Activated CD8-positive, alpha-beta T cell treated with anti-CD3 and anti-CD28 coated beads for 36 hours (primary cell): ENCODE measurements at regions not wholly inside any gene's neighbourhood (a gene's known extent, or its start where the extent isn't known, plus 50 kb on each side); places are given as distances from the start of the nearest gene placed in this dataset.
"Not testable (repeated sequence)": the region's sequence is repeated elsewhere in the genome, so short reads cannot be mapped to it uniquely, and the experiment has no call there.

Experiments used
- ATAC-seq: fragments of 200-7000 bp; cut with Tn5 transposase; one replicate; pipeline ENCODE4 v1.10.0; 2021; ENCODE audit warnings: mild to moderate bottlenecking, moderate library complexity
- CTCF ChIA-PET: fragments of 350-600 bp; sonication (Branson Sonifier 250); formaldehyde crosslinking; loops from one replicate; lab custom pipeline; 2021; ENCODE audit warnings: antibody characterized with exemption; lab: Charles Lee
- POLR2A ChIA-PET: fragments of 350-600 bp; sonication (Branson Sonifier 250); formaldehyde crosslinking; loops from one replicate; lab custom pipeline; 2021; ENCODE audit warnings: antibody characterized with exemption; lab: Charles Lee
- DNase-seq: peaks from one replicate; pipeline ENCODE4 v3.0.0-alpha.2; 2020
- H3K27ac Mint-ChIP-seq: one replicate; pipeline ENCODE4 v1.8.0; 2021; ENCODE audit warnings: mild to moderate bottlenecking, mixed read lengths
- H3K27me3 Mint-ChIP-seq: one replicate; pipeline ENCODE4 v1.8.0; 2021; ENCODE audit warnings: mixed read lengths
- H3K36me3 Mint-ChIP-seq: one replicate; pipeline ENCODE4 v1.8.0; 2021; ENCODE audit warnings: low read depth, mixed read lengths
- H3K4me1 Mint-ChIP-seq: one replicate; pipeline ENCODE4 v1.8.0; 2021; ENCODE audit warnings: low read depth, mixed read lengths
- H3K4me3 Mint-ChIP-seq: one replicate; pipeline ENCODE4 v1.8.0; 2021; ENCODE audit warnings: mild to moderate bottlenecking, moderate library complexity, mixed read lengths
- H3K9me3 Mint-ChIP-seq: one replicate; pipeline ENCODE4 v1.8.0; 2021; ENCODE audit warnings: mixed read lengths
- intact Hi-C: fragments of 100-400 bp; cut with micrococcal nuclease; formaldehyde crosslinking; loops from one replicate; pipeline ENCODE4 v1.10.0; 2022
- TF ChIP-seq, protein P1 (sequence below): fragments of 200-600 bp; IDR thresholded peaks from one replicate; pipeline ENCODE4 v1.8.0; 2022; ENCODE audit warnings: antibody characterized with exemption, mild to moderate bottlenecking

DNA sequence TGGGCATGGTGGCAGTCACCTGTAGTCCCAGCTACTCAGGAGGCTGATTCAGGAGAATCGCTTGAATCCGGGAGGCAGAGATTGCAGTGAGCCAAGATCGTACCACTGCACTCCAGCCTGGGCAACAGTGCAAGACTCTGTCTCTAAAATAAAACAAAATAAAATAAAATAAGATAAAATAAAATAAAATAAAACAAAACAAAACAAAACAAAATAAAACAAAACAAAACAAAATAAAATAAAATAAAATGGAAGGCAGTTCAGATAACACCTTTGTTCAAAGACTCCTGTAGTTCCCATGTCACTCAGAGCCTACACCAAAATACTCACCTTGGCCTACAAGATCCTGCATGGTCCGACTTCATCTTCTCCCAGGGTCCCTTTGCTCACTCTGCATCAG, 61.3 kb downstream of the SYF2 start:
- DNase-seq, intact Hi-C loops, H3K36me3 Mint-ChIP-seq, POLR2A ChIA-PET, H3K27me3 Mint-ChIP-seq, H3K4me1 Mint-ChIP-seq, H3K9me3 Mint-ChIP-seq, H3K27ac Mint-ChIP-seq, H3K4me3 Mint-ChIP-seq, ATAC-seq: not testable (repeated sequence)
- CTCF ChIA-PET, result interaction anchor here (1.0 kb wide), 2 partner anchors 22 to 69 kb away, joined by 3 read pairs; no protein-coding TSS in a partner anchor

DNA sequence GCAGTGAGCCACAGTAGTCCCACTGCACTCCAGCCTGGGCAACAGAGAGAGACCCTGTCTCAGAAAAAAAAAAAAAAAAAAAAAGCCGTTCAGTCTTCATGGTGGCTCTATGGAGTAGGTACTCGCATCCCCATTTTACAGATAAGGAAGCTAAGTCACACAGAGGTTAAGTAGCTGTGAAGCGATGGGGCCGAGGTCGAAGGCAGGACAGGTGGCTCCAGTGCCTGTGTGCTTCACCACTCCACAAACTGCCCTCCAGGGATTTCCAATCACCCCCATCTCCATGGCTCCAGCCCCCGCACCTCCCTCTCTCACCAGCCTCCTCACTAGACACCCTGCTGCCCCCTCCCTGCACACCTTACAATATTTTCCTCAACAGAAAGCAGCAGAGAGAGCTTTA, 61.9 kb downstream of the SYF2 start:
- ChIA-PET CTCF (interaction anchor here (1.0 kb wide), 2 partner anchors 22 to 68 kb away, joined by 3 read pairs; no protein-coding TSS in a partner anchor), POLR2A (no interaction called here)
- Mint-ChIP-seq H3K36me3 (no peaks in the 10 kb centered on the region), H3K27me3 (no peaks in the 10 kb centered on the region), H3K4me1 (no peaks in the 10 kb centered on the region), H3K27ac (no peak overlapping the region), H3K4me3 (no peak overlapping the region), H3K9me3 (no peaks in the 10 kb centered on the region)
- ATAC-seq, result no peak
- intact Hi-C loops, result no loop called here
- DNase-seq, result no peak
- TF ChIP-seq, protein P1, sequence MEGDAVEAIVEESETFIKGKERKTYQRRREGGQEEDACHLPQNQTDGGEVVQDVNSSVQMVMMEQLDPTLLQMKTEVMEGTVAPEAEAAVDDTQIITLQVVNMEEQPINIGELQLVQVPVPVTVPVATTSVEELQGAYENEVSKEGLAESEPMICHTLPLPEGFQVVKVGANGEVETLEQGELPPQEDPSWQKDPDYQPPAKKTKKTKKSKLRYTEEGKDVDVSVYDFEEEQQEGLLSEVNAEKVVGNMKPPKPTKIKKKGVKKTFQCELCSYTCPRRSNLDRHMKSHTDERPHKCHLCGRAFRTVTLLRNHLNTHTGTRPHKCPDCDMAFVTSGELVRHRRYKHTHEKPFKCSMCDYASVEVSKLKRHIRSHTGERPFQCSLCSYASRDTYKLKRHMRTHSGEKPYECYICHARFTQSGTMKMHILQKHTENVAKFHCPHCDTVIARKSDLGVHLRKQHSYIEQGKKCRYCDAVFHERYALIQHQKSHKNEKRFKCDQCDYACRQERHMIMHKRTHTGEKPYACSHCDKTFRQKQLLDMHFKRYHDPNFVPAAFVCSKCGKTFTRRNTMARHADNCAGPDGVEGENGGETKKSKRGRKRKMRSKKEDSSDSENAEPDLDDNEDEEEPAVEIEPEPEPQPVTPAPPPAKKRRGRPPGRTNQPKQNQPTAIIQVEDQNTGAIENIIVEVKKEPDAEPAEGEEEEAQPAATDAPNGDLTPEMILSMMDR, result no peak

DNA sequence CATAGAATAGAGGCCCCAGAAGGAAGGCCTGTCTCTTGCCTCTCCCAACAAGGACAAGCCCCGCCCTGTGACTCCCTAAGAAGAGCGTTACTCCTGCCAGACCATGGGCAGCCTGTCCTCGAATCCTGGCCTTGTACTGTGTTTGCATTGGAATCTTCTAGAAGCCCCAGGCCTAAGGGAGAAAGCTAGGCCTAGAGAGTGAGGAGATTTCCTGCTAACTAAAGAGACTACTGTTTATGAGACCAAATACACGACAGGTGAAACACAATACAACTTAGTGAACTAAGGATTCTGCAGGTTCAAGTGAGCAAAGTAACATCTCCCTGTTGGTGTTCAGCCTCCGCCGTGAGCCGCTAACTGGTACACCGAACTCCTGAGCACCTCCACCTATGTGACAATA, 62.7 kb downstream of the SYF2 start:
- DNase-seq, result no peak
- H3K27me3 Mint-ChIP-seq, result no peaks in the 10 kb centered on the region
- intact Hi-C loops, result no loop called here

DNA sequence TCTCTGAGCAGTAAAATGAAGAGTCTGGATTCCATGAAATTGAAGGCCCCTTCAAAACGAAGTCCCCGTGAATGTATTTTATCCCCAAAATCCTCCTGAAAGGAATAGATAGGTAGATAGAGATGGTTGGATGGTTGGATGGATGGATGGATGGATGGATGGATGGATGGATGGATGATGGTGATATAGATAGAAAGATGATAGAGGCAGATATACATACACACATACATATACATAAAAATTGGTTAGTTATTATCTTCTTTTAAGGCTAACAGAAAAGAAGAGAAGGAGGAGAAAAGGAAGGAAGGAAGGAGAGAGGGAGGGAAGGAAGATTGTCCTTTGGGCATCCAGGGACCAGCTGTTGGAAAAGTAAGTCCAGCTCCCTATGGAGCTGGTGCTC, 63.1 kb downstream of the SYF2 start:
- CTCF ChIA-PET, result interaction anchor here (1.3 to 2.8 kb wide), 3 partner anchors 11 to 35 kb away, joined by 3 to 10 read pairs (median 3); no protein-coding TSS in a partner anchor
- Mint-ChIP-seq H3K4me1 (no peaks in the 10 kb centered on the region), H3K36me3 (no peaks in the 10 kb centered on the region), H3K9me3 (no peaks in the 10 kb centered on the region), H3K27me3 (no peaks in the 10 kb centered on the region), H3K4me3 (no peak overlapping the region), H3K27ac (no peak overlapping the region)
- ATAC-seq, result no peak
- POLR2A ChIA-PET, result no interaction called here
- TF ChIP-seq, protein P1, result no peak
- no peak for DNase-seq
- intact Hi-C loops, result no loop called here

More for the DNA sequence above, 62.7 kb downstream of the SYF2 start:
- Mint-ChIP-seq H3K27ac (no peak overlapping the region), H3K4me3 (no peak overlapping the region), H3K4me1 (no peaks in the 10 kb centered on the region), H3K9me3 (no peaks in the 10 kb centered on the region), H3K36me3 (no peaks in the 10 kb centered on the region)
- TF ChIP-seq, protein P1, result no peak
- CTCF ChIA-PET, result interaction anchor here (1.3 to 2.8 kb wide), 3 partner anchors 10 to 34 kb away, joined by 3 to 10 read pairs (median 3); no protein-coding TSS in a partner anchor
- no peak for ATAC-seq
- POLR2A ChIA-PET, result interaction anchor here (0.6 kb wide), 1 partner anchor 46 kb away, joined by 3 read pairs; no protein-coding TSS in a partner anchor

DNA sequence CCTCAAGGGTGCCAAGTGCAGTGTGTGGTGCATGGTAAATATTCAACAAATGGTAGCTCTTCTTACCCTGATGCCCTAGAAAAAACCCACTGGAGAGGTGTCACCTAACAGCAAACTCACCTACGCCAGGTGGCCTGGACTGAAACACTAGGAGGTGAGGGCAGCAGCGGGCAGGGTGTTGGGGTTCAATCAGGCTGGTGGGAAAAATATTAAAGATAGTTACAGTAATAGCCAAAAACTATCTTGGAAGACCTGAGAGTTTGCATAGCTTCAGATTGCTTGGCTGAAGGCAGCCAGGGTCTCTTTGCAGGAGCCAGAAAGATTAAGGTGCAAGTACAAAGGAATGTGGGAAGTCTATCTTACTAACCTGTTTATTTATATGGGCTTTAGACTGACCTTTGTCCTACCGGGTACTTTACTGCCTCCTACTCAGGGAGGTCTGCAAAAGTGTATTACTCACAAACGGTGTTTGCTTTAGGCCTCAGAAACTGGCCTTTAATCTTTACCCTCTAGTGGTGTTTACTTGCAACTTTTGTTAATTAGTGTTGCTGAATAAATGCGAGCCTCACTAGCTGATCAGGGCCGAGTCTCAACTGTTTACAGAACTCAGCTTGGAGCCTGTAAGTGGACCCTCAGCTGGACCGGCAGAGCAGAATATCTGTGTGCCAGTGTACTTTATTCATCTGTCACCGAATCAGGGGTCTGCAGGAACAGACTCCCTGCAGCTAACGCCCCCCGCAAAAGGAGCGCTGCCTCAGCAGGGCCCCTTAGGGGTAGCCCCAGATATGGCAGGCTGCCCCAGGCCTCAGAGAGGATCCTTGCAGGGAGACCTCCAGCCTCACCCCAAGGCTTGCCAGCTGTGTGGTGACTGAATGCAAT, 63.9 kb downstream of the SYF2 start:
- ChIA-PET POLR2A (interaction anchor here (1.1 kb wide), 1 partner anchor 19 kb away, joined by 3 read pairs; no protein-coding TSS in a partner anchor), CTCF (interaction anchor here (0.8 to 2.8 kb wide), 4 partner anchors 9 to 35 kb away, joined by 3 to 10 read pairs (median 3); no protein-coding TSS in a partner anchor)
- intact Hi-C loops, result no loop called here
- no peak overlapping the region for H3K4me3 Mint-ChIP-seq
- no peaks in the 10 kb centered on the region for H3K27me3 Mint-ChIP-seq
- H3K4me1 Mint-ChIP-seq, result no peaks in the 10 kb centered on the region
- no peaks in the 10 kb centered on the region for H3K36me3 Mint-ChIP-seq
- H3K27ac Mint-ChIP-seq, result no peak overlapping the region
- ATAC-seq (no peak), DNase-seq (no peak)
- H3K9me3 Mint-ChIP-seq, result no peaks in the 10 kb centered on the region
- TF ChIP-seq, protein P1, result no peak
